Lower lobe of right lung (tissue), 2 donors: ENCODE measurements at regions not wholly inside any gene's neighbourhood (a gene's known extent, or its start where the extent isn't known, plus 50 kb on each side); places are given as distances from the start of the nearest gene placed in this dataset.
A peak's percentile ranks its signal among the peaks of the same experiment; 100 is the strongest.
"Not testable (repeated sequence)": the region's sequence is repeated elsewhere in the genome, so short reads cannot be mapped to it uniquely, and the experiment has no call there.

Experiments used
- ATAC-seq, 2 donors: fragments of 200-7000 bp; cut with Tn5 transposase; one replicate each; pipeline ENCODE4 v1.9.1; 2020 to 2022; ENCODE audit warnings: mild to moderate bottlenecking in 2 of 2, moderate library complexity in 2 of 2
- DNase-seq: peaks from one replicate; pipeline ENCODE4 v3.0.0-alpha.2; 2020
- H3K27ac ChIP-seq: fragments of 200-600 bp; one replicate; pipeline ENCODE4 v1.8.0; 2022
- H3K27me3 ChIP-seq: fragments of 200-600 bp; one replicate; pipeline ENCODE4 v1.8.0; 2022; ENCODE audit warnings: low read depth
- H3K36me3 ChIP-seq: fragments of 200-600 bp; one replicate; pipeline ENCODE4 v1.8.0; 2022; ENCODE audit warnings: mild to moderate bottlenecking
- H3K4me1 ChIP-seq: fragments of 200-600 bp; one replicate; pipeline ENCODE4 v1.8.0; 2022
- H3K4me3 ChIP-seq: fragments of 200-600 bp; one replicate; pipeline ENCODE4 v1.8.0; 2022; ENCODE audit warnings: mild to moderate bottlenecking
- H3K9me3 ChIP-seq: fragments of 200-600 bp; one replicate; pipeline ENCODE4 v1.8.0; 2022
- CTCF ChIP-seq: fragments of 200-600 bp; IDR thresholded peaks from one replicate; pipeline ENCODE4 v1.8.0; 2022; ENCODE audit warnings: antibody characterized with exemption, mild to moderate bottlenecking
- intact Hi-C: fragments of 100-400 bp; cut with DNase I; formaldehyde crosslinking; loops from one replicate; pipeline ENCODE4 v1.11.0; 2022
- donor health status: DM: no; HTN: yes; CAD: no; lungs with severe emphysema.

DNA sequence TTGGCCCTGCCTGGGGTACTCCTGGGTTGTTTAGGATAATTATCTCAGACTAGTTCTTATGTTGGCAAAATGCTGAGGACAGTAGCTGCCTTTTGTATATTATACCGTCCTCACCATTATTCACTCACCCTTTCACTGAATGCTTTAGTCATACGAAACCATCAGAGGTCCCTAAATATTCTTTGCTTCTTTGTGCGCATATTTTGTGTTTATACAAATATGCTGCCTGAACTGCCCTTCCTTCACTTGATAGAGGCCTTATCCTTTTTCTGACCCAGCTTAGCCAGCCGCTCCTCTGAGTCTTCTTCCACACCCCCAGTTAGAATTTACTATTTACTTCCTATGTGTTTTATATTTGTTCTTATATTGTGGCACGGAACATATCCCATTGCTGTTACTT lies 70.2 kb upstream of the OSBPL3 start:
- Histone ChIP-seq H3K9me3 (no peaks in the 10 kb centered on the region), H3K4me1 (no peaks in the 10 kb centered on the region), H3K27ac (no peak overlapping the region), H3K27me3 (no peaks in the 10 kb centered on the region), H3K36me3 (no peaks in the 10 kb centered on the region), H3K4me3 (no peak overlapping the region)
- no peak for ATAC-seq
- no peak for DNase-seq
- intact Hi-C loops = no loop called here
- no peak for TF ChIP-seq CTCF

- no peaks in the 10 kb centered on the region for H3K9me3 ChIP-seq
- intact Hi-C loops = no loop called here
Measured at GRCh38 chr7:25048444-25048834, 68.5 kb upstream of the OSBPL3 start.

DNA sequence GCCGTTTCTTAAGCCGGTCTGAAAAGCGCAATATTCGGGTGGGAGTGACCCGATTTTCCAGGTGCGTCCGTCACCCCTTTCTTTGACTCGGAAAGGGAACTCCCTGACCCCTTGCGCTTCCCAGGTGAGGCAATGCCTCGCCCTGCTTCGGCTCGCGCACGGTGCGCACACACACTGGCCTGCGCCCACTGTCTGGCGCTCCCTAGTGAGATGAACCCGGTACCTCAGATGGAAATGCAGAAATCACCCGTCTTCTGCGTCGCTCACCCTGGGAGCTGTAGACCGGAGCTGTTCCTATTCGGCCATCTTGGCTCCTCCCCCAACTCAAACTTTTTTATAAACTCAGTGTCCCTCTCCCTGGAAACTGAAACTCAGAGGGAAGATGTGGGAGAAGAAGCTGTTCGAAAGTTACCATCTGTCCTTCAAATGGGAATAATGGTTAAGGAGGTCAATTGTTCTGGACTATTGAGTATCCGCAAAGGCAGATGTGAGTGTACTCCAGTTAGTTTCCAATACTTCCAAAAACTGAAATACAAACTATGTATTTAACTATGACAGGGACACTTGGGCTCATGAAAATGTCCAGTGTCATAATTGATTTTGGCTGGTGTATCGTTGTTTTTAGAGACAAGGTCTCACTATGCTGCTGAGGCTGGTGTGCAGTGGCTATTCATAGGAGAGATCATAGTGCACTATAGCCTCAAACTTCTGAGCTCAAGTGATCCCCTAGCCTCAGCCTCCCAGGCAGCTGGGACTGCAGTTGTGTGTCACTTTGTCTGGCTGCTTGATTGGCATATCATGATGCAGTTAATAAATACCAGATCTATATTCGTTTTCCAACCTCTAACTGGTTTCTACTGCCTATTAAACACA lies 67.8 kb upstream of the OSBPL3 start:
- H3K27ac ChIP-seq, H3K9me3 ChIP-seq, ATAC-seq, intact Hi-C loops, H3K36me3 ChIP-seq, H3K27me3 ChIP-seq, H3K4me3 ChIP-seq, DNase-seq, H3K4me1 ChIP-seq: not testable (repeated sequence)

More at GRCh38 chr7:25048444-25048834, 68.5 kb upstream of the OSBPL3 start:
- no peak for TF ChIP-seq CTCF
- DNase-seq = no peak
- H3K36me3 ChIP-seq = no peaks in the 10 kb centered on the region
- no peaks in the 10 kb centered on the region for H3K27me3 ChIP-seq
- H3K27ac ChIP-seq = no peak overlapping the region
- H3K4me3 ChIP-seq = no peak overlapping the region
- no peaks in the 10 kb centered on the region for H3K4me1 ChIP-seq
- ATAC-seq = no peak

DNA sequence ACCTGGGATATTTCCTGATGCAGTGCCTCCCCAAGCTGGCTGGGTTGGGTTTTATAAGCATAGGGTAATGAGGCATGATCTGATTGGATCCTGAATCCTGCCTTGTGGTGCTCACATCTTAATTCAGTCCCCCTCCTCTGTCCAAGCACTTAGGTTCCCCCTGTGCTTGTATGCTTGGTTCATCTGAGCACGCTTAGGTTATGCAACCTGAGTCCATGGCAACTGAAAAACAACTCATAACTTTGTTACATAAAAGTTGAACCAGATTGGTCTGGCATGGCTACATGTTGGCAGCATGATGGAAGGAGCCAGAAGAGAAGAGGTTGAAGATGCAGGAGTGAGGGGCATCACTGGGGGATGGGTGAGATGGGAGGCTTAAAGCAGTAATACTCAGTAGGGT lies 57.3 kb upstream of the OSBPL3 start:
- intact Hi-C loops = no loop called here
- peak; percentile 69 to 70 for ATAC-seq
- TF ChIP-seq CTCF = no peak

GRCh38 chr7:25035274-25035673 lies 55.3 kb upstream of the OSBPL3 start:
- Histone ChIP-seq H3K27me3 (no peaks in the 10 kb centered on the region), H3K9me3 (no peaks in the 10 kb centered on the region), H3K36me3 (no peaks in the 10 kb centered on the region), H3K4me1 (no peaks in the 10 kb centered on the region), H3K27ac (no peak overlapping the region), H3K4me3 (no peak overlapping the region)
- TF ChIP-seq CTCF = no peak
- ATAC-seq (no peak), DNase-seq (no peak)
- intact Hi-C loops = no loop called here

More for the DNA sequence above, 57.3 kb upstream of the OSBPL3 start:
- Histone ChIP-seq H3K4me1 (no peaks in the 10 kb centered on the region), H3K9me3 (no peaks in the 10 kb centered on the region), H3K27ac (no peak overlapping the region), H3K36me3 (no peaks in the 10 kb centered on the region), H3K27me3 (no peaks in the 10 kb centered on the region), H3K4me3 (no peak overlapping the region)
- no peak for DNase-seq

DNA sequence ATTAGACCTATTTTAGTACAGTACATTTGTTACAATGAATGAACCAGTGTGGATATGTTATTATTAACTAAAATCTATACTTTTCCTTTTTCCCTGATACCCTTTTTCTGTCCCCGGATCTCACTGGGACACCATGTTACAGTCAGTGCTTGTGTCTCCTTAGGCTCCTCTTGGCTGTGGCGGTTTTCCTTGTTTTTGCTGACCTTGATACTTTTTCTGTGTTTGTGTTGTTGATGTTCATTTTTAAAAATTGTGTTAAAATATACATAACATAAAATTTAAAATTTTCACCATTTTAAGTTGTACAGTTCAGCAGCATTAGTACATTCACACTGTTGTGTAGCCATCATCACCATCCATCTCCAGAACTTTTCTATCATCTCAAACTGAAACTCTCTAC lies 54.2 kb upstream of the OSBPL3 start:
- no peaks in the 10 kb centered on the region for H3K36me3 ChIP-seq
- ATAC-seq (no peak), DNase-seq (no peak)
- H3K4me1 ChIP-seq = no peaks in the 10 kb centered on the region
- intact Hi-C loops = no loop called here
- H3K4me3 ChIP-seq = no peak overlapping the region
- H3K27me3 ChIP-seq = no peaks in the 10 kb centered on the region
- H3K9me3 ChIP-seq = no peaks in the 10 kb centered on the region
- no peak overlapping the region for H3K27ac ChIP-seq
- no peak for TF ChIP-seq CTCF
